ENCODE measurements at regions not wholly inside any gene's neighbourhood (a gene's known extent, or its start where the extent isn't known, plus 50 kb on each side); places are given as distances from the start of the nearest gene placed in this dataset.

DNA sequence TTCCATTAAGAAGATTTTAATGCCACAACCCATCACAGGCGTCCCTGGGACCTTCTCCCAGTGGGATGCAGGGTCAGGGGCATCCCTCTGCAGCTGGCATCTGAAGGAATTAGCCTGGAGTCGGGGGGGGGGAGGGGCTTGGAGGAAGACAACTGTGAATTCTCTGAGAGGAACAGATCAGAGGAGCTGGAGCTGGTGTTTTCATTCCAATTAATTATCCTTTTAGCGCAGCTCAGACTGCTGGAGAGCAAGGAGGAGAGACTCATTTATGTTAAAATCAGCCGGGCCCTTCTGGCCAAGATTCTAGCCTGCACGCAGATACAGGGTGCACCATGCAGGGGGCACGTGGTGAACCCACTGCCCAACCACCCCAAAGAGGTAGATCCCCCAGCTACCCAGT, 116.2 kb downstream of the CHST1 start:
- TF ChIP-seq, protein P1, sequence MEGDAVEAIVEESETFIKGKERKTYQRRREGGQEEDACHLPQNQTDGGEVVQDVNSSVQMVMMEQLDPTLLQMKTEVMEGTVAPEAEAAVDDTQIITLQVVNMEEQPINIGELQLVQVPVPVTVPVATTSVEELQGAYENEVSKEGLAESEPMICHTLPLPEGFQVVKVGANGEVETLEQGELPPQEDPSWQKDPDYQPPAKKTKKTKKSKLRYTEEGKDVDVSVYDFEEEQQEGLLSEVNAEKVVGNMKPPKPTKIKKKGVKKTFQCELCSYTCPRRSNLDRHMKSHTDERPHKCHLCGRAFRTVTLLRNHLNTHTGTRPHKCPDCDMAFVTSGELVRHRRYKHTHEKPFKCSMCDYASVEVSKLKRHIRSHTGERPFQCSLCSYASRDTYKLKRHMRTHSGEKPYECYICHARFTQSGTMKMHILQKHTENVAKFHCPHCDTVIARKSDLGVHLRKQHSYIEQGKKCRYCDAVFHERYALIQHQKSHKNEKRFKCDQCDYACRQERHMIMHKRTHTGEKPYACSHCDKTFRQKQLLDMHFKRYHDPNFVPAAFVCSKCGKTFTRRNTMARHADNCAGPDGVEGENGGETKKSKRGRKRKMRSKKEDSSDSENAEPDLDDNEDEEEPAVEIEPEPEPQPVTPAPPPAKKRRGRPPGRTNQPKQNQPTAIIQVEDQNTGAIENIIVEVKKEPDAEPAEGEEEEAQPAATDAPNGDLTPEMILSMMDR (IDR thresholded peaks at IDR 0.05; ENCODE audit: unreplicated experiment), result no peak
- no peak for DNase-seq (ENCODE audit: low spot score)
- no peak overlapping the region for H3K27ac Mint-ChIP-seq (ENCODE audit: unreplicated experiment)
- no peaks in the 10 kb centered on the region for H3K4me1 Mint-ChIP-seq (ENCODE audit: unreplicated experiment)
- H3K27me3 Mint-ChIP-seq (ENCODE audit: unreplicated experiment), result no peaks in the 10 kb centered on the region
- no peaks in the 10 kb centered on the region for H3K9me3 Mint-ChIP-seq (ENCODE audit: unreplicated experiment)
- no peak overlapping the region for H3K4me3 Mint-ChIP-seq (ENCODE audit: unreplicated experiment)
- H3K36me3 Mint-ChIP-seq (ENCODE audit: low read depth, unreplicated experiment), result no peaks in the 10 kb centered on the region

- TF ChIP-seq, protein P1 (IDR thresholded peaks at IDR 0.05; ENCODE audit: unreplicated experiment), result no peak
- Mint-ChIP-seq H3K4me3 (ENCODE audit: unreplicated experiment) (no peak overlapping the region), H3K36me3 (ENCODE audit: low read depth, unreplicated experiment) (no peaks in the 10 kb centered on the region), H3K27ac (ENCODE audit: unreplicated experiment) (no peak overlapping the region), H3K27me3 (ENCODE audit: unreplicated experiment) (peaks cover 1% of the 10 kb centered on the region), H3K4me1 (ENCODE audit: unreplicated experiment) (no peaks in the 10 kb centered on the region), H3K9me3 (ENCODE audit: unreplicated experiment) (no peaks in the 10 kb centered on the region)
- DNase-seq (ENCODE audit: low spot score), result no peak
Measured at GRCh38 chr11:45546366-45546765, 119.1 kb downstream of the CHST1 start.

- H3K27ac Mint-ChIP-seq (ENCODE audit: unreplicated experiment), result no peak overlapping the region
Measured at GRCh38 chr11:45544826-45545225, 120.6 kb downstream of the CHST1 start.

GRCh38 chr11:45543808-45544422, 121.5 kb downstream of the CHST1 start:
- Mint-ChIP-seq H3K27me3 (ENCODE audit: unreplicated experiment) (peaks cover 1% of the 10 kb centered on the region), H3K9me3 (ENCODE audit: unreplicated experiment) (no peaks in the 10 kb centered on the region), H3K4me1 (ENCODE audit: unreplicated experiment) (peaks cover 11% of the 10 kb centered on the region), H3K27ac (ENCODE audit: unreplicated experiment) (no peak overlapping the region), H3K4me3 (ENCODE audit: unreplicated experiment) (no peak overlapping the region), H3K36me3 (ENCODE audit: low read depth, unreplicated experiment) (no peaks in the 10 kb centered on the region)
- DNase-seq (ENCODE audit: low spot score), result peak; percentile 66
- TF ChIP-seq, protein P1 (IDR thresholded peaks at IDR 0.05; ENCODE audit: unreplicated experiment), result no peak

More at GRCh38 chr11:45544826-45545225, 120.6 kb downstream of the CHST1 start:
- H3K4me3 Mint-ChIP-seq (ENCODE audit: unreplicated experiment), result no peak overlapping the region
- H3K9me3 Mint-ChIP-seq (ENCODE audit: unreplicated experiment), result no peaks in the 10 kb centered on the region
- peaks cover 1% of the 10 kb centered on the region for H3K27me3 Mint-ChIP-seq (ENCODE audit: unreplicated experiment)
- DNase-seq (ENCODE audit: low spot score), result no peak
- TF ChIP-seq, protein P1 (IDR thresholded peaks at IDR 0.05; ENCODE audit: unreplicated experiment), result no peak
- H3K36me3 Mint-ChIP-seq (ENCODE audit: low read depth, unreplicated experiment), result no peaks in the 10 kb centered on the region
- peaks cover 11% of the 10 kb centered on the region for H3K4me1 Mint-ChIP-seq (ENCODE audit: unreplicated experiment)

DNA sequence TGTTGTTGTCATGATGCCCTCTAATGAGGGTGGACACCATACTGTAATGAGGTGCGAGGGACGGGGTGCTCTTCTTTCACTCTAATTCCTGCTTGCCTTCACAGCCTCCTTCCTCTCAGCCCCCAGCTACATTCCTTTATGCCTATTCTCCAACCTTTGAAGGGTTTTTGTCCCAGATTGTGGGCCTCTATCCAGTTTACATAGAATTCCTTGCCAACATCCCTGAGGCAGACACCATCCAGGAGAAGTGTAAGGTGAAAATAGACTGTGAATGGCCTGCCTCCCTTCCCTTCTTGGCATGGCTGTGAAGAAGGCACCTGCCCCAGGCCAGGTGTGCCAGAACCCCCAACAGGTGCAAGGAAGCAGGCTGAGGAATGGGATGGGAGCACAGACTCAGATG, 122.3 kb downstream of the CHST1 start:
- no peak overlapping the region for H3K27ac Mint-ChIP-seq (ENCODE audit: unreplicated experiment)
- peaks cover 1% of the 10 kb centered on the region for H3K27me3 Mint-ChIP-seq (ENCODE audit: unreplicated experiment)
- no peak for DNase-seq (ENCODE audit: low spot score)
- H3K4me3 Mint-ChIP-seq (ENCODE audit: unreplicated experiment), result no peak overlapping the region
- no peaks in the 10 kb centered on the region for H3K9me3 Mint-ChIP-seq (ENCODE audit: unreplicated experiment)
- peaks cover 11% of the 10 kb centered on the region for H3K4me1 Mint-ChIP-seq (ENCODE audit: unreplicated experiment)
- H3K36me3 Mint-ChIP-seq (ENCODE audit: low read depth, unreplicated experiment), result no peaks in the 10 kb centered on the region
- TF ChIP-seq, protein P1 (IDR thresholded peaks at IDR 0.05; ENCODE audit: unreplicated experiment), result no peak
